Lower leg skin (tissue), 3 donors: ENCODE measurements at regions not wholly inside any gene's neighbourhood (a gene's known extent, or its start where the extent isn't known, plus 50 kb on each side); places are given as distances from the start of the nearest gene placed in this dataset.

ENCODE experiments used
- POLR2A ChIP-seq, 2 donors: fragments of 450-650 bp; IDR thresholded peaks; one replicate each; pipeline ENCODE4 v1.6.1; 2016 to 2017; ENCODE audit warnings: antibody characterized with exemption in 2 of 2, mild to moderate bottlenecking in 1 of 2, moderate library complexity in 1 of 2
- TF ChIP-seq, protein P1 (sequence below), 3 donors: fragments of 450-650 bp; IDR thresholded peaks; one replicate each; pipeline ENCODE4 v1.5.1; 2016; ENCODE audit warnings: antibody characterized with exemption in 3 of 3, mild to moderate bottlenecking in 3 of 3, moderate library complexity in 2 of 3

DNA sequence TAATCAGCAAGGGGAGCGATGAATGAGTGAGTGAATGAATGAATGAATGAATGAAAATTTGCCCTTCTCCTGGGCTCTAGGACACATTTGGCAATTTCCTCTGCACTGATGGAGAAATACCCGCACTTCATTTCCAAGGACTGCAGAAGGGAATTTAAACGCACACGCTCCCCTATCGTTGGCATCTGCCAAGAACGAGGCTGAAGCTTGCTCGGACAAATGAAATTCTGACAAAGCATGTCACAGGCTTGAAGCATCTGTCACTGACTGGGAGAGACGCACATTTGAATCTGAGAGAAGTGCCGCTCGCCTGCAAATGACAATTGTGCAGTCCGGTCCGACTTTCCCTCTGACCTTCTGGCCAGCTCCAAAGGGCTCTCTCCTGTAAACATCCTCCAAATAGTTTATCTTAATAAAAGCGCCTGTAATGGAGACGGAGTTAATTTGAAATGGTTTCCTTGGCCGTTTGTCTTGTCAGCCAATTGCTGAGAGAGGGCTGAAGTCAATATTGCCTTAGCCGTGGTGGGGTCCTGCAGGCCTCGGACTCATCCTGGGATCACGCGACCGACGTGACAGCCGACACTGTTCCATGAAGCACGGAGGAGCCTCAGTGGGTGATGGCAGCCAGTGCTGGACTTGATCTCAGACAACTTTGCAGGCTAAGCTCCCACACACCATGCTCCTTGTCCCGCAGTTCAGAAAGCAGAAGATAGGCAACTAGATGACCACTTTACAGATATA is 260.7 kb downstream of the MN1 start:
- TF ChIP-seq, protein P1, sequence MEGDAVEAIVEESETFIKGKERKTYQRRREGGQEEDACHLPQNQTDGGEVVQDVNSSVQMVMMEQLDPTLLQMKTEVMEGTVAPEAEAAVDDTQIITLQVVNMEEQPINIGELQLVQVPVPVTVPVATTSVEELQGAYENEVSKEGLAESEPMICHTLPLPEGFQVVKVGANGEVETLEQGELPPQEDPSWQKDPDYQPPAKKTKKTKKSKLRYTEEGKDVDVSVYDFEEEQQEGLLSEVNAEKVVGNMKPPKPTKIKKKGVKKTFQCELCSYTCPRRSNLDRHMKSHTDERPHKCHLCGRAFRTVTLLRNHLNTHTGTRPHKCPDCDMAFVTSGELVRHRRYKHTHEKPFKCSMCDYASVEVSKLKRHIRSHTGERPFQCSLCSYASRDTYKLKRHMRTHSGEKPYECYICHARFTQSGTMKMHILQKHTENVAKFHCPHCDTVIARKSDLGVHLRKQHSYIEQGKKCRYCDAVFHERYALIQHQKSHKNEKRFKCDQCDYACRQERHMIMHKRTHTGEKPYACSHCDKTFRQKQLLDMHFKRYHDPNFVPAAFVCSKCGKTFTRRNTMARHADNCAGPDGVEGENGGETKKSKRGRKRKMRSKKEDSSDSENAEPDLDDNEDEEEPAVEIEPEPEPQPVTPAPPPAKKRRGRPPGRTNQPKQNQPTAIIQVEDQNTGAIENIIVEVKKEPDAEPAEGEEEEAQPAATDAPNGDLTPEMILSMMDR (IDR thresholded peaks at IDR 0.05) = no peak
- no peak for TF ChIP-seq POLR2A (IDR thresholded peaks at IDR 0.05)
